Testis (tissue), 2 donors: ENCODE measurements at regions not wholly inside any gene's neighbourhood (a gene's known extent, or its start where the extent isn't known, plus 50 kb on each side); places are given as distances from the start of the nearest gene placed in this dataset.
"Not testable (repeated sequence)": the region's sequence is repeated elsewhere in the genome, so short reads cannot be mapped to it uniquely, and the experiment has no call there.

Source experiments
- DNase-seq: peaks from one replicate; pipeline ENCODE4 v3.0.0-alpha.2; 2019
- H3K27ac ChIP-seq, 2 donors: fragments of 200-600 bp; sonication (generic); one replicate each; pipeline ENCODE4 v1.5.1; 2019
- H3K27me3 ChIP-seq: fragments of 200-600 bp; sonication (generic); one replicate; pipeline ENCODE4 v1.5.1; 2019
- H3K36me3 ChIP-seq: fragments of 200-600 bp; sonication (generic); one replicate; pipeline ENCODE4 v1.5.1; 2017; ENCODE audit warnings: low read depth; ENCODE audit errors: missing control alignments
- H3K4me1 ChIP-seq: fragments of 200-600 bp; sonication (generic); one replicate; pipeline ENCODE4 v1.5.1; 2019
- H3K4me3 ChIP-seq, 2 donors: fragments of 200-600 bp; sonication (generic); one replicate each; pipeline ENCODE4 v1.5.1; 2017 to 2019
- H3K9me3 ChIP-seq: fragments of 200-600 bp; sonication (generic); one replicate; pipeline ENCODE4 v1.5.1; 2017
- CTCF ChIP-seq, 3 experiments: fragments of 450-650 bp in 2 of 3; fragments of 200-600 bp in 1 of 3; sonication (generic) in 1 of 3; IDR thresholded peaks; one replicate each; pipeline ENCODE4 v1.5.1; 2016 to 2019; ENCODE audit warnings: antibody characterized with exemption in 3 of 3, mild to moderate bottlenecking in 2 of 3, moderate library complexity in 1 of 3
- POLR2A ChIP-seq: fragments of 450-650 bp; IDR thresholded peaks from one replicate; pipeline ENCODE4 v1.6.1; 2017; ENCODE audit warnings: antibody characterized with exemption, mild to moderate bottlenecking, moderate library complexity
- WGBS, 2 donors: methylation state at CpG; one replicate each; pipeline ENCODE4 v1.1.5; 2018; 5-methylcytosine and 5-hydroxymethylcytosine counted together
- intact Hi-C: fragments of 100-400 bp; cut with DNase I; formaldehyde crosslinking; loops from one replicate; pipeline ENCODE4 v1.15.1; 2023; ENCODE audit warnings: low total_unique reads

GRCh38 chrX:140087875-140088274 lies 122.6 kb upstream of the CXorf66 start:
- TF ChIP-seq POLR2A (no peak), CTCF (IDR thresholded peaks at IDR 0.05) (no peak)
- H3K27me3 ChIP-seq, result no peaks in the 10 kb centered on the region
- no peaks in the 10 kb centered on the region for H3K36me3 ChIP-seq
- H3K9me3 ChIP-seq, result no peaks in the 10 kb centered on the region
- no peaks in the 10 kb centered on the region for H3K4me1 ChIP-seq
- intact Hi-C loops, result no loop called here
- DNase-seq, result no peak
- 71 to 89% methylated on average over 4 of the region's 4 CpGs for WGBS, 2 donors
- H3K4me3 ChIP-seq, result no peak overlapping the region
- no peak overlapping the region for H3K27ac ChIP-seq

GRCh38 chrX:140086691-140087090 lies 121.4 kb upstream of the CXorf66 start:
- Histone ChIP-seq H3K4me1 (no peaks in the 10 kb centered on the region), H3K27ac (no peak overlapping the region), H3K36me3 (no peaks in the 10 kb centered on the region), H3K4me3 (no peak overlapping the region), H3K9me3 (no peaks in the 10 kb centered on the region), H3K27me3 (no peaks in the 10 kb centered on the region)
- TF ChIP-seq CTCF (IDR thresholded peaks at IDR 0.05) (no peak), POLR2A (no peak)
- intact Hi-C loops, result no loop called here
- no peak for DNase-seq

GRCh38 chrX:140074851-140075250 lies 109.5 kb upstream of the CXorf66 start:
- H3K4me3 ChIP-seq, H3K27ac ChIP-seq, DNase-seq, intact Hi-C loops, H3K9me3 ChIP-seq, H3K36me3 ChIP-seq, H3K4me1 ChIP-seq, H3K27me3 ChIP-seq: not testable (repeated sequence)
- WGBS, 2 donors, result no CpG with 5 or more reads among the region's 2 CpGs

GRCh38 chrX:140071037-140071436 lies 105.7 kb upstream of the CXorf66 start:
- no peak for DNase-seq
- intact Hi-C loops, result no loop called here
- no peak overlapping the region for H3K27ac ChIP-seq

GRCh38 chrX:140065961-140066662 lies 100.8 kb upstream of the CXorf66 start:
- no peak overlapping the region for H3K27ac ChIP-seq
- intact Hi-C loops, result loop anchor here (10.0 kb wide), 1 partner anchor 79 kb away; no protein-coding TSS in a partner anchor
- H3K27me3 ChIP-seq, result no peaks in the 10 kb centered on the region
- no peak overlapping the region for H3K4me3 ChIP-seq
- TF ChIP-seq CTCF (IDR thresholded peaks at IDR 0.05) (no peak), POLR2A (no peak)
- no peaks in the 10 kb centered on the region for H3K9me3 ChIP-seq
- no peaks in the 10 kb centered on the region for H3K4me1 ChIP-seq
- no peaks in the 10 kb centered on the region for H3K36me3 ChIP-seq
- WGBS, 2 donors, result 76 to 89% methylated on average over 3 of the region's 3 CpGs
- DNase-seq, result no peak

More at GRCh38 chrX:140071037-140071436, 105.7 kb upstream of the CXorf66 start:
- Histone ChIP-seq H3K4me1 (no peaks in the 10 kb centered on the region), H3K36me3 (no peaks in the 10 kb centered on the region), H3K9me3 (no peaks in the 10 kb centered on the region), H3K4me3 (no peak overlapping the region), H3K27me3 (no peaks in the 10 kb centered on the region)
- TF ChIP-seq CTCF (IDR thresholded peaks at IDR 0.05), result no peak
- no peak for TF ChIP-seq POLR2A
